HG03159 (cell line): ENCODE measurements at regions not wholly inside any gene's neighbourhood (a gene's known extent, or its start where the extent isn't known, plus 50 kb on each side); places are given as distances from the start of the nearest gene placed in this dataset.
"Not testable (repeated sequence)": the region's sequence is repeated elsewhere in the genome, so short reads cannot be mapped to it uniquely, and the experiment has no call there.

Experiments
- ATAC-seq: cut with Tn5 transposase; IDR thresholded peaks from one replicate; pipeline ENCODE4 v1.9.1; 2021; ENCODE audit warnings: mild to moderate bottlenecking, moderate library complexity; ENCODE audit not compliant: unreplicated experiment

- not testable (repeated sequence) for ATAC-seq
These were observed 221.0 kb upstream of the LINC00305 start for GRCh38 chr18:64369830-64370440.

- ATAC-seq = no peak
These were observed 216.2 kb upstream of the LINC00305 start for GRCh38 chr18:64365106-64365505.

- no peak for ATAC-seq
These were observed 188.8 kb upstream of the LINC00305 start for GRCh38 chr18:64337673-64338072.

GRCh38 chr18:64337018-64337417 is 188.1 kb upstream of the LINC00305 start:
- ATAC-seq = no peak

- ATAC-seq = no peak
These were observed 185.9 kb upstream of the LINC00305 start for GRCh38 chr18:64334748-64335147.

GRCh38 chr18:64333584-64333983 is 184.7 kb upstream of the LINC00305 start:
- ATAC-seq = no peak

GRCh38 chr18:64332835-64333234 is 183.9 kb upstream of the LINC00305 start:
- no peak for ATAC-seq

- ATAC-seq = no peak
These were observed 182.5 kb upstream of the LINC00305 start for GRCh38 chr18:64331419-64331818.

GRCh38 chr18:64330931-64331330 is 182.0 kb upstream of the LINC00305 start:
- no peak for ATAC-seq

- ATAC-seq = no peak
These were observed 181.3 kb upstream of the LINC00305 start for GRCh38 chr18:64330161-64330560.

- ATAC-seq = no peak
These were observed 173.3 kb upstream of the LINC00305 start for GRCh38 chr18:64322189-64322588.

- ATAC-seq = no peak
These were observed 169.7 kb upstream of the LINC00305 start for GRCh38 chr18:64318547-64318946.

GRCh38 chr18:64311859-64312258 is 163.0 kb upstream of the LINC00305 start:
- ATAC-seq = no peak

- ATAC-seq = no peak
These were observed 147.0 kb upstream of the LINC00305 start for GRCh38 chr18:64295839-64296238.

GRCh38 chr18:64294967-64295366 is 146.1 kb upstream of the LINC00305 start:
- ATAC-seq = no peak

- ATAC-seq = no peak
These were observed 139.5 kb upstream of the LINC00305 start for GRCh38 chr18:64288432-64288831.

- no peak for ATAC-seq
These were observed 139.0 kb upstream of the LINC00305 start for GRCh38 chr18:64287926-64288325.

- no peak for ATAC-seq
These were observed 134.2 kb upstream of the LINC00305 start for GRCh38 chr18:64283059-64283458.

GRCh38 chr18:64278026-64278425 is 129.1 kb upstream of the LINC00305 start:
- no peak for ATAC-seq

- ATAC-seq = no peak
These were observed 127.6 kb upstream of the LINC00305 start for GRCh38 chr18:64276311-64277090.

- ATAC-seq = no peak
These were observed 126.9 kb upstream of the LINC00305 start for GRCh38 chr18:64275593-64276300.

- ATAC-seq = no peak
These were observed 124.8 kb upstream of the LINC00305 start for GRCh38 chr18:64273724-64274123.
